Tibial nerve (tissue), 3 donors: ENCODE measurements at regions not wholly inside any gene's neighbourhood (a gene's known extent, or its start where the extent isn't known, plus 50 kb on each side); places are given as distances from the start of the nearest gene placed in this dataset.

Experiments used
- CTCF ChIP-seq, 5 experiments: fragments of 200-600 bp in 3 of 5; fragments of 450-650 bp in 2 of 5; sonication (generic) in 3 of 5; IDR thresholded peaks; one replicate each; pipeline ENCODE4 v1.5.1; 2016 to 2019; ENCODE audit warnings: antibody characterized with exemption in 5 of 5, mild to moderate bottlenecking in 3 of 5, moderate library complexity in 2 of 5
- POLR2A ChIP-seq, 2 donors: fragments of 450-650 bp; IDR thresholded peaks; one replicate each; pipeline ENCODE4 v1.6.1; 2017; ENCODE audit warnings: antibody characterized with exemption in 2 of 2, mild to moderate bottlenecking in 2 of 2, moderate library complexity in 2 of 2

- TF ChIP-seq POLR2A (IDR thresholded peaks at IDR 0.05) = no peak
- peak in 1 of 5 experiments; percentile 19 for TF ChIP-seq CTCF (IDR thresholded peaks at IDR 0.05)
These were observed 78.6 kb upstream of the SLC44A3 start for GRCh38 chr1:94741510-94741909.
